Adrenal gland (tissue), 5 donors: ENCODE measurements at regions not wholly inside any gene's neighbourhood (a gene's known extent, or its start where the extent isn't known, plus 50 kb on each side); places are given as distances from the start of the nearest gene placed in this dataset.

Experiments used
- CTCF ChIP-seq, 6 experiments: fragments of 450-650 bp in 4 of 6; fragments of 200-600 bp in 2 of 6; sonication (generic) in 1 of 6; IDR thresholded peaks; 1 replicate in 5 of 6; 2 replicates in 1 of 6; pipeline versions ENCODE4 v1.5.1 to v1.8.0; 2016 to 2021; ENCODE audit warnings: antibody characterized with exemption in 6 of 6, mild to moderate bottlenecking in 2 of 6, moderate library complexity in 1 of 6
- POLR2A ChIP-seq, 2 donors: fragments of 450-650 bp; IDR thresholded peaks; one replicate each; pipeline ENCODE4 v1.6.1; 2017; ENCODE audit warnings: antibody characterized with exemption in 2 of 2, mild to moderate bottlenecking in 2 of 2, moderate library complexity in 1 of 2
- donor health status: DM: no; HTN: no; CAD: no.

- TF ChIP-seq CTCF (IDR thresholded peaks at IDR 0.05) (no peak), POLR2A (IDR thresholded peaks at IDR 0.05) (no peak)
These were observed 184.2 kb upstream of the CTSO start for GRCh38 chr4:156137679-156138473.
